GM18867 (cell line): ENCODE measurements at regions not wholly inside any gene's neighbourhood (a gene's known extent, or its start where the extent isn't known, plus 50 kb on each side); places are given as distances from the start of the nearest gene placed in this dataset.

Experiments
- ATAC-seq: cut with Tn5 transposase; IDR thresholded peaks from one replicate; pipeline ENCODE4 v1.9.1; 2021; ENCODE audit warnings: mild to moderate bottlenecking, moderate library complexity; ENCODE audit not compliant: unreplicated experiment

GRCh38 chr4:189304809-189305208, 635.9 kb upstream of the FRG1 start:
- no peak for ATAC-seq

- ATAC-seq, result no peak
Measured at GRCh38 chr4:189305500-189305899, 635.2 kb upstream of the FRG1 start.

GRCh38 chr4:189311251-189311650, 629.4 kb upstream of the FRG1 start:
- no peak for ATAC-seq

- ATAC-seq, result no peak
Measured at GRCh38 chr4:189313064-189313463, 627.6 kb upstream of the FRG1 start.

- no peak for ATAC-seq
Measured at GRCh38 chr4:189313861-189314513, 626.7 kb upstream of the FRG1 start.

GRCh38 chr4:189322426-189322825, 618.2 kb upstream of the FRG1 start:
- ATAC-seq, result no peak

- no peak for ATAC-seq
Measured at GRCh38 chr4:189341881-189342280, 598.8 kb upstream of the FRG1 start.

GRCh38 chr4:189355590-189355989, 585.1 kb upstream of the FRG1 start:
- no peak for ATAC-seq

- no peak for ATAC-seq
Measured at GRCh38 chr4:189362364-189362763, 578.3 kb upstream of the FRG1 start.

- ATAC-seq, result no peak
Measured at GRCh38 chr4:189364032-189364449, 576.6 kb upstream of the FRG1 start.

- no peak for ATAC-seq
Measured at GRCh38 chr4:189365451-189365850, 575.2 kb upstream of the FRG1 start.

- no peak for ATAC-seq
Measured at GRCh38 chr4:189367832-189368231, 572.8 kb upstream of the FRG1 start.

GRCh38 chr4:189374176-189374575, 566.5 kb upstream of the FRG1 start:
- ATAC-seq, result no peak

- ATAC-seq, result no peak
Measured at GRCh38 chr4:189376901-189377300, 563.8 kb upstream of the FRG1 start.

- ATAC-seq, result no peak
Measured at GRCh38 chr4:189377569-189377968, 563.1 kb upstream of the FRG1 start.

GRCh38 chr4:189385098-189385497, 555.6 kb upstream of the FRG1 start:
- no peak for ATAC-seq

- ATAC-seq, result no peak
Measured at GRCh38 chr4:189385579-189385978, 555.1 kb upstream of the FRG1 start.

GRCh38 chr4:189396435-189396834, 544.2 kb upstream of the FRG1 start:
- ATAC-seq, result no peak

GRCh38 chr4:189404271-189404670, 536.4 kb upstream of the FRG1 start:
- no peak for ATAC-seq

GRCh38 chr4:189409158-189409557, 531.5 kb upstream of the FRG1 start:
- ATAC-seq, result no peak

- ATAC-seq, result no peak
Measured at GRCh38 chr4:189414021-189414420, 526.7 kb upstream of the FRG1 start.

- ATAC-seq, result no peak
Measured at GRCh38 chr4:189420572-189420971, 520.1 kb upstream of the FRG1 start.

- no peak for ATAC-seq
Measured at GRCh38 chr4:189436207-189436606, 504.5 kb upstream of the FRG1 start.
